Stimulated activated naive CD8-positive, alpha-beta T cell treated with anti-CD3 and anti-CD28 coated beads, Interleukin-15, Interleukin-2, amounts not matched to agents 100 U/mL and 50 U/mL, for 24 hours (primary cell): ENCODE measurements at regions not wholly inside any gene's neighbourhood (a gene's known extent, or its start where the extent isn't known, plus 50 kb on each side); places are given as distances from the start of the nearest gene placed in this dataset.
"Not testable (repeated sequence)": the region's sequence is repeated elsewhere in the genome, so short reads cannot be mapped to it uniquely, and the experiment has no call there.

ENCODE experiments used
- ATAC-seq: fragments of 150-1000 bp; cut with Tn5 transposase; one replicate; pipeline ENCODE4 v1.10.0; 2021
- DNase-seq: peaks from one replicate; pipeline ENCODE4 v3.0.0; 2021

DNA sequence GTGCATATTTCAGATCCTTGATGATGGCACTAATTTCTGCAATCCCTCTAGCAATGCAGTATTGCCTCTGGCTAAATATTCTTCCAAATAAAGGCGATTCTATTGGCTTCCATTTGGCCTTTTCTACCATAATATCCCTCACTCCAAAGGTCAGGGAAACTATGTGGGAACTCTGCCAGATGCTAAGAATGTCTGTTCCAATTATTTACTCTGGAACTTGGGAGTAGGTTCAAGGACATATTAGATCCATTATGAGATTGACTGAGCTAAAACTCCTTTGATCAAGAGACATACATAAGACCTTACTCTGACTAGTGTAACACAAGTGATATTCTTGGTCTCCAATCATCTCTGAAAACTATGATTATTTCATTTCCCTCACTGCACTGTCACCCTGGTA, 674.5 kb upstream of the NECTIN3 start:
- DNase-seq (no peak), ATAC-seq (no peak)

DNA sequence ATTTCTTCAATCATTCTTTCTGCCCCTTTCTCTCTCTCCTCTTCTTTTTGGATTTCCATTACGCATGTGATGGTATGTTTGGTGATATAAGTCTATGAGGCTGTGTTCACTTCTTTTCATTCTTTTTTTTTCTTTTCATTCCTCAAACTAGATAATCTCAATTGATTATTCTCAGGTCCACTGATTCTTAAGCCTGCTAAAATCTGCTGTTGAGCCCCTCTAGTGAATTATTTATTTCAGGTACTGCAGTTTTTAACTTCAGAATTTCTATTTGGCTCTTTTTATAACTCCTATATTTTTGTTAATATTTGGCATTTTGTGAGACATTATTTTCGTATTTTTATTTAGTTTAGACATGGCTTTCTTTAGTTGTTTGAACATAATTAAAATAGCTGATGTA, 671.3 kb upstream of the NECTIN3 start:
- no peak for ATAC-seq

DNA sequence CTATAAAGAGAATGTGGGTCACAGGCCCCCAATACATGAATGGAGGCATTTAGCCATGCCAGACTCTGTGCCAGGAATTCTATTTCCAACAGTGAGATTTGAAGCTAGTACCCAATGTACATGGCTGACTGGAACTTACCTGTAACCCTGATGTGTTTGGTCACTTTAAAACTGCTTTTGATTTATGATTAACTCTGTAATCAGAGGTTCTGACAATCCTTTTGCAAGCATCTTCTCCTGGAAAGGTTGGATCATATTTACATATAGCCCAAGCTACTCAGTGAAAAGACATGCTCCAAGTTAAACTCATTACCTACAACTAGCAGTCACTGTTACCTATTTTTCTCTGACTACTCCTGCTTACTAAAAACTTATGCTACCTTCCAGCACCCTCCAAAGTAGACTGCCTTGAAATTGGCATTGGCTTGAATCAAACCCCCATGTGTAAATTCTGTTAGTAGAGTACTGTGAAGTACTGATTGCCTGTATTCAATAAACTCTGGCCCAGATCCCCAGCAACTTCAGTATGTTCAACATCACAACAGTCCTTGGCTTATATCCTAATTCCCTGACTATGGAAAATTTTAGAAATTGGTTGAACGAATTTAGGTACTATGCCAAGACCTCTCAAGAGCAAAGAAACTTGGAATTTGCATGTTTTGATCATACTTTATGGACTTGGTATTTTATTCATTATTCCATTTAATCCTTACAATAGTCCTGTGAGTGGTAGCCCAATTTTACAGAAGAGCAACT, 665.6 kb upstream of the NECTIN3 start:
- DNase-seq (no peak), ATAC-seq (no peak)

More for the DNA sequence above, 671.3 kb upstream of the NECTIN3 start:
- no peak for DNase-seq

- no peak for DNase-seq
Observed at GRCh38 chr3:110413266-110413665, 658.4 kb upstream of the NECTIN3 start.

DNA sequence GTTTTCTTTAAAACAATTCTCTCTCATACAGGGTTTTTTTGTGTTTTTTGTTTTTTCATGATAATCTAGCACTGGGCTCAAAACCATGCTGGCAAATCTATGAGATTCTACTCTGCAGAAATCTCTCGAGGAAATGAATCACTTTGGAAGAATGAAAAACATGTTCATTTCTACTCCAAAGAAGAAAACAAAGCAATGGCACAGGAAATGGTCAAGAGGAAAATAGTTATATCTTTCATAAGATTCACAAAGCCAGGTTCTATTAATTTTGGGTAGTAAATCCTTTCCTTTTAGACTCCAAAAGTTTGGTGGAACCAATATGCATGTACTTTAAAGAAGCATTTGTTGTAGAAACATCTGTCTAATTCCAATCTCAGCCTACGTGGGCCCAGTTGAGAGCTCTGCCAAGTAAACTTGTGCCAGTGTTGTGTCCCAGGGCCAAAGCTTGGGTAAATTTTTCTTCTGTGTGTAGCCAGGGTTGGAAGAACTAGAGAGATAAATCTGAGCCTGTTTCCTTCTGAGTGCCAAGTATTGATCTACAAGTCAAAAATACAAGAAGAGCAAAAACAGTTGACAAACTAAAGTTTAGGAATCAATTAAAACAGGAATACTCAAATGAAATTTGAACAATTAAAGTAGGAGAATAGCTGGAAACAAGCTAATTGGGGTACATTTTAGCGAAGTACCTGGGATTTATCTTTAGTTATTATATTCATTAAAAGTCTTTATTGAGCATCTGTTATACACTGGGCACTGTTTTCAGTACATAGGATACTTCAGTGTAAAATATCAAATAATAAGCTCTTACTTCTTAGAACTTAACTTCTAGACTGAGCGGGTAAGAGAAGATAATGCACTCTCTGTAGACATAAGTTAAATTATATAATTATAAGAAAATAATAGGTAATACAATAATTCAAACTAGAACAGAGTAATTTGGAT, 657.5 kb upstream of the NECTIN3 start:
- ATAC-seq: no peak

More at GRCh38 chr3:110413266-110413665, 658.4 kb upstream of the NECTIN3 start:
- no peak for ATAC-seq

GRCh38 chr3:110414855-110415254, 656.8 kb upstream of the NECTIN3 start:
- DNase-seq: no peak
- no peak for ATAC-seq

More for the DNA sequence above, 657.5 kb upstream of the NECTIN3 start:
- no peak for DNase-seq

GRCh38 chr3:110419096-110419495, 652.5 kb upstream of the NECTIN3 start:
- no peak for ATAC-seq
- DNase-seq: no peak

- DNase-seq: no peak
- no peak for ATAC-seq
Observed at GRCh38 chr3:110419601-110420000, 652.0 kb upstream of the NECTIN3 start.

DNA sequence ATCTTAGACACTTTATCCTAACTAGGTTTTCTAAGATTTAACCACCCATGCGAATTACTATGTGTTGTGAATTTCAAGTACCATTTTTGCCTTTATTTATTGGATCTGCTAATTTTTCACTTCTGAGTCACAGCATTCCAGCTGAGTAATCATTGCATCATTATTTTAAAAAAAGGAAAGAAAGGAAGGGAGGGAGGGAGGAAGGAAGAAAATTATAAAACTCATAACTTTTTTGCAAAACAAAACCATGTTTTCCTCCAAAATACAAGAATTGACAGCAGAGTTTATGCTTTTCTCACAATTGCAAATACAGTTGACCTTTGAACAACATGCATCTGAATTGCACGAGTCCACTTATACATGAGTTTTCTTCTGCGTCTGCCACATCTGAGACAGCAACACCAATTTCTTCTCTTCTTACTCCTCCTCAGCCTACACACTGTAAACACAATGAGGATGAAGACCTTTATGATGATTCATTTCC, 651.4 kb upstream of the NECTIN3 start:
- no peak for ATAC-seq

DNA sequence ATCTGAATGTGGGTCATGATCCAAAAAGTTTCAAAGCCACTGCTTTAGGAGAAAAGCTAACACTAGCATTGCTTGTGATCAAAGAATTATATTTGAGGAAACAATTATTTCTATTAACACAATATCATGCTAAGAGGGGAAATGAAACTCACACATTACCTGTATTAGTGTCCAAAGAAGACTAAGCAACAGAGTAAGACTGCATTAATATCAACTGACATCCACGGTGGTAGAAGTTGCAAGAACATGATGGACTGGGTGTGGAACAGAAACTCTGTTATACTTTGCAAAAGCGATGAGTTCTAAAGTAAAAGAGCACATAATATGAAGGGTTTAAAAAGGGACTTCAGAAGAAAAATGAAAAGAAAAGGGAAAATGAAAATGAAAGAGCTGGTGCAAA, 648.3 kb upstream of the NECTIN3 start:
- no peak for DNase-seq
- no peak for ATAC-seq

More for the DNA sequence above, 651.4 kb upstream of the NECTIN3 start:
- no peak for DNase-seq

- ATAC-seq (no peak), DNase-seq (no peak)
Observed at GRCh38 chr3:110430146-110430545, 641.5 kb upstream of the NECTIN3 start.

DNA sequence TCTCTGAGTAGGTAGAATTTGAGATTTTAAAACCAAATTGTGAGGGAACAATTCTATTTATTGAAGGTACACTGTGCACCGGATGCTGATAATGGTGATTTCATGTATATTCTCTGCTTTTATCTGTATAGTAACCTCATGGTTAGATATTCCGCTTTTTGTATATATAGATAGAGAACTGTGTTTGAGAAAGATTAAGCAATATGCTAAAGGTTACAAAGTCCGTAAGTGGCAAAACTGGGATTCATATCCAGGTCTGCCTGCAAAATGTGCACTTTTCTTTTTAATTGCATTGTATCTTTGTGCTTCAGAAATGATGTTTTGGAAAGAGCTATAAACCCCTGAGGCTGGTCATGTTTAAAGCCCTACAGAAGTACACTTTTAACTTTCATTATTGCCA, 635.4 kb upstream of the NECTIN3 start:
- DNase-seq (no peak), ATAC-seq (no peak)

DNA sequence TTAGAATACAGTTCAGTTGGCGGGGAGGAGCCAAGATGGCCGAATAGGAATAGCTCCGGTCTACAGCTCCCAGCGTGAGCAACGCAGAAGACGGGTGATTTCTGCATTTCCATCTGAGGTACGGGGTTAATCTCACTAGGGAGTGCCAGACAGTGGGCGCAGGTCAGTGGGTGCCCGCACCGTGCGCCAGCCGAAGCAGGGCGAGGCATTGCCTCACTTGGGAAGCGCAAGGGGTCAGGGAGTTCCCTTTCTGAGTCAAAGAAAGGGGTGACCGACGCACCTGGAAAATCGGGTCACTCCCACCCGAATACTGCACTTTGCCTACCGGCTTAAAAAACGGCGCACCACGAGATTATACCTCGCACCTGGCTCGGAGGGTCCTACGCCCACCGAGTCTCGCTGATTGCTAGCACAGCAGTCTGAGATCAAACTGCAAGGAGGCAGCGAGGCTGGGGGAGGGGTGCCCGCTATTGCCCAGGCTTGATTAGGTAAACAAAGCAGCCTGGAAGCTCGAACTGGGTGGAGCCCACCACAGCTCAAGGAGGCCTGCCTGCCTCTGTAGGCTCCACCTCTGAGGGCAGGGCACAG, 631.5 kb upstream of the NECTIN3 start:
- DNase-seq, ATAC-seq: not testable (repeated sequence)

GRCh38 chr3:110454066-110454465, 617.5 kb upstream of the NECTIN3 start:
- no peak for ATAC-seq
- DNase-seq: no peak

GRCh38 chr3:110456001-110456400, 615.6 kb upstream of the NECTIN3 start:
- DNase-seq (no peak), ATAC-seq (no peak)

GRCh38 chr3:110456438-110457138, 615.0 kb upstream of the NECTIN3 start:
- ATAC-seq (no peak), DNase-seq (no peak)

- DNase-seq (no peak), ATAC-seq (no peak)
Observed at GRCh38 chr3:110457508-110457907, 614.1 kb upstream of the NECTIN3 start.

- DNase-seq: no peak
- no peak for ATAC-seq
Observed at GRCh38 chr3:110459021-110459420, 612.6 kb upstream of the NECTIN3 start.

- ATAC-seq (no peak), DNase-seq (no peak)
Observed at GRCh38 chr3:110470310-110470709, 601.3 kb upstream of the NECTIN3 start.

- no peak for ATAC-seq
- DNase-seq: no peak
Observed at GRCh38 chr3:110473405-110473804, 598.2 kb upstream of the NECTIN3 start.

GRCh38 chr3:110474397-110474796, 597.2 kb upstream of the NECTIN3 start:
- no peak for DNase-seq
- ATAC-seq: no peak
